ENCODE measurements at regions not wholly inside any gene's neighbourhood (a gene's known extent, or its start where the extent isn't known, plus 50 kb on each side); places are given as distances from the start of the nearest gene placed in this dataset.

GRCh38 chr5:35476036-35476435, 141.6 kb upstream of the SPEF2 start:
- no peaks in the 10 kb centered on the region for H3K9me3 ChIP-seq
- H3K27ac ChIP-seq = no peak overlapping the region
- no peak for DNase-seq (ENCODE audit: low spot score in 2 of 2)
- intact Hi-C loops (cut with DNase I; ENCODE audit: low total_unique reads) = no loop called here
- TF ChIP-seq POLR2AphosphoS5 (IDR thresholded peaks at IDR 0.05) = no peak
- no peak for TF ChIP-seq POLR2A (IDR thresholded peaks at IDR 0.05)
- TF ChIP-seq, protein P1, sequence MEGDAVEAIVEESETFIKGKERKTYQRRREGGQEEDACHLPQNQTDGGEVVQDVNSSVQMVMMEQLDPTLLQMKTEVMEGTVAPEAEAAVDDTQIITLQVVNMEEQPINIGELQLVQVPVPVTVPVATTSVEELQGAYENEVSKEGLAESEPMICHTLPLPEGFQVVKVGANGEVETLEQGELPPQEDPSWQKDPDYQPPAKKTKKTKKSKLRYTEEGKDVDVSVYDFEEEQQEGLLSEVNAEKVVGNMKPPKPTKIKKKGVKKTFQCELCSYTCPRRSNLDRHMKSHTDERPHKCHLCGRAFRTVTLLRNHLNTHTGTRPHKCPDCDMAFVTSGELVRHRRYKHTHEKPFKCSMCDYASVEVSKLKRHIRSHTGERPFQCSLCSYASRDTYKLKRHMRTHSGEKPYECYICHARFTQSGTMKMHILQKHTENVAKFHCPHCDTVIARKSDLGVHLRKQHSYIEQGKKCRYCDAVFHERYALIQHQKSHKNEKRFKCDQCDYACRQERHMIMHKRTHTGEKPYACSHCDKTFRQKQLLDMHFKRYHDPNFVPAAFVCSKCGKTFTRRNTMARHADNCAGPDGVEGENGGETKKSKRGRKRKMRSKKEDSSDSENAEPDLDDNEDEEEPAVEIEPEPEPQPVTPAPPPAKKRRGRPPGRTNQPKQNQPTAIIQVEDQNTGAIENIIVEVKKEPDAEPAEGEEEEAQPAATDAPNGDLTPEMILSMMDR (IDR thresholded peaks at IDR 0.05) = no peak
- H3K4me1 ChIP-seq = no peaks in the 10 kb centered on the region
- H3K36me3 ChIP-seq = no peaks in the 10 kb centered on the region
- no peak overlapping the region for H3K4me3 ChIP-seq
- no peaks in the 10 kb centered on the region for H3K27me3 ChIP-seq

DNA sequence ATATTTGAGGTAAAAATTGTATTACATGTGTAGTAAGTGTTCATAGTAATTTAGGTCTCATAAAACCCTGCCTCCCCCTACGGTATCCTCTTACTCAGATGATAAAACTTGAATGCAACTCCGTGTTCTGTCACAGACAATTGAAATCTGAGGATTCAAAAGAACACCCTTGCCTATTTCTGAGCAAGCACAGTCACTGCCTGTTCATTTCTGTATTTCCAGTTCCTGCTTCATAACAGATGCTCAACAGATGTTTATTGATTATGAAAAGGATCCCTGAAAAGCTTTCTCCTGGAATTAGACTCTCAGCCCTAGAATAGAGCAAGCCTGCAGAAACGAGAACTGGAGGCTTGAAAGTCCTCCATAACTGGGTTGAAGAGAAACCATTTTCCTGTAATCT, 144.1 kb upstream of the SPEF2 start:
- intact Hi-C loops (cut with DNase I; ENCODE audit: low total_unique reads) = no loop called here
- no peak for DNase-seq (ENCODE audit: low spot score in 2 of 2)
- H3K4me3 ChIP-seq = no peak overlapping the region
- no peaks in the 10 kb centered on the region for H3K27me3 ChIP-seq
- no peaks in the 10 kb centered on the region for H3K9me3 ChIP-seq
- TF ChIP-seq POLR2A (IDR thresholded peaks at IDR 0.05) = no peak
- TF ChIP-seq POLR2AphosphoS5 (IDR thresholded peaks at IDR 0.05) = no peak
- TF ChIP-seq, protein P1 (IDR thresholded peaks at IDR 0.05) = no peak
- no peak overlapping the region for H3K27ac ChIP-seq
- H3K36me3 ChIP-seq = no peaks in the 10 kb centered on the region
- H3K4me1 ChIP-seq = no peaks in the 10 kb centered on the region

DNA sequence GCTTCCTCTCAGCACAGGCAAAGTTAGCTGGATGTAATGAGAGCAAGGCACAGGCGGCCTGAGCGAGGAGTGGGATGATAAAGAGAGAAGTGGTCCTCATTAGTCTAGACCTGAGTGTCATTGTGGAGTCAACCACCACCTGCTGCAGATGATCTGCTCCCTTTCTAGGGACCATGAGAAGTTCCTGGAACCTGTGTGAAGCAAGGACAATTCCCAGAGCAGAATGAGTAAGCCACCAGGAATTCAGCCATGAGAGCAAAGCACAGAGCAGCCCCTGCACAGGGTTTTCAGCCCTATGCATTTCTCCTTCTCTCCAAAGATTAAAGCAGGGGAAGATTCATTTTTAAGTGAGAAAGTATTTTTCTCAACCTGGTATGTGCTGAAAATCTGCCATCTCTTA, 146.8 kb upstream of the SPEF2 start:
- Histone ChIP-seq H3K9me3 (no peaks in the 10 kb centered on the region), H3K4me3 (no peak overlapping the region), H3K27ac (no peak overlapping the region), H3K36me3 (no peaks in the 10 kb centered on the region), H3K27me3 (no peaks in the 10 kb centered on the region), H3K4me1 (no peaks in the 10 kb centered on the region)
- TF ChIP-seq POLR2A (IDR thresholded peaks at IDR 0.05) (no peak), POLR2AphosphoS5 (IDR thresholded peaks at IDR 0.05) (no peak)
- TF ChIP-seq, protein P1 (IDR thresholded peaks at IDR 0.05) = no peak
- intact Hi-C loops (cut with DNase I; ENCODE audit: low total_unique reads) = no loop called here
- no peak for DNase-seq (ENCODE audit: low spot score in 2 of 2)

DNA sequence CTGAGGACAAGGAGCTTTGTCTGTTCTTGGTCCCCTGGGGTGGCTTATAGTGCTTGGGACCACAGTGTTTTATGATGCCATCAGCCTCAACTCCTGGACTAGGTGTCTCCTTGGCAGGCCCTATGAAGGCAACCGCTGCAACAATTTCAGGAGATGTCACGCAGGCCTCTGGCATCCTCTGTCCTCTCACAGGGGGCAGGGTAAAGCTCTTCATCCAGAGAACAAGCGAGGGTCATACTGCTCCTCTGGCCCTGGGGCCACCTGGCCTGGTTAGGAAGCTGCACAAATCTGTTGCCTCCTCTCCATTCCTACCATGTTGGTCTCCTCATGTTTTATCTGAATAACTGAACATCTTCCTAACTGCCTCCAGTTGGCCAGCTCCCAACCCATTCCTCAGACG, 148.9 kb upstream of the SPEF2 start:
- Histone ChIP-seq H3K27me3 (no peaks in the 10 kb centered on the region), H3K4me3 (no peak overlapping the region), H3K36me3 (no peaks in the 10 kb centered on the region), H3K27ac (no peak overlapping the region), H3K4me1 (no peaks in the 10 kb centered on the region), H3K9me3 (peaks cover 0 to 6% of the 10 kb centered on the region in 2 donors)
- no peak for DNase-seq (ENCODE audit: low spot score in 2 of 2)
- TF ChIP-seq, protein P1 (IDR thresholded peaks at IDR 0.05) = no peak
- TF ChIP-seq POLR2AphosphoS5 (IDR thresholded peaks at IDR 0.05) (no peak), POLR2A (IDR thresholded peaks at IDR 0.05) (no peak)
- intact Hi-C loops (cut with DNase I; ENCODE audit: low total_unique reads) = loop anchor here (10.0 kb wide), 1 partner anchor 404 kb away; no protein-coding TSS in a partner anchor

GRCh38 chr5:35466746-35467145, 150.9 kb upstream of the SPEF2 start:
- Histone ChIP-seq H3K4me1 (no peaks in the 10 kb centered on the region), H3K27me3 (no peaks in the 10 kb centered on the region), H3K4me3 (no peak overlapping the region), H3K36me3 (no peaks in the 10 kb centered on the region), H3K27ac (no peak overlapping the region), H3K9me3 (peaks cover 0 to 6% of the 10 kb centered on the region in 2 donors)
- TF ChIP-seq, protein P1 (IDR thresholded peaks at IDR 0.05) = no peak
- TF ChIP-seq POLR2A (IDR thresholded peaks at IDR 0.05) (no peak), POLR2AphosphoS5 (IDR thresholded peaks at IDR 0.05) (no peak)
- intact Hi-C loops (cut with DNase I; ENCODE audit: low total_unique reads) = loop anchor here (10.0 kb wide), 1 partner anchor 402 kb away; no protein-coding TSS in a partner anchor
- DNase-seq (ENCODE audit: low spot score in 2 of 2) = no peak

Measured in breast epithelium (tissue), 4 donors.